Fibroblast of lung (primary cell): ENCODE measurements at regions not wholly inside any gene's neighbourhood (a gene's known extent, or its start where the extent isn't known, plus 50 kb on each side); places are given as distances from the start of the nearest gene placed in this dataset.

Experiments
- CTCF ChIP-seq, 2 donors: IDR thresholded peaks in 1 of 2; conservative IDR thresholded peaks in 1 of 2; 1 replicate in 1 of 2; 2 replicates in 1 of 2; pipeline ENCODE4 v1.5.1; 2011 to 2012; ENCODE audit warnings: low read length in 2 of 2, control low read depth in 1 of 2, inconsistent platforms in 1 of 2, low read depth in 1 of 2, mild to moderate bottlenecking in 1 of 2
- EZH2 ChIP-seq: IDR thresholded peaks from 2 replicates; pipeline ENCODE4 v1.5.1; 2012; ENCODE audit warnings: low read length, control low read depth, mild to moderate bottlenecking; ENCODE audit errors: missing control alignments

GRCh38 chr1:232244426-232244825 is 385.5 kb downstream of the SIPA1L2 start:
- TF ChIP-seq CTCF (conservative IDR thresholded peaks at IDR 0.05 in 1 of 2, IDR thresholded peaks at IDR 0.05 in 1 of 2; ENCODE audit: low read depth in 1 of 2, low read length in 2 of 2) (no peak), EZH2 (no peak)
